ENCODE measurements at regions not wholly inside any gene's neighbourhood (a gene's known extent, or its start where the extent isn't known, plus 50 kb on each side); places are given as distances from the start of the nearest gene placed in this dataset.
"Not testable (repeated sequence)": the region's sequence is repeated elsewhere in the genome, so short reads cannot be mapped to it uniquely, and the experiment has no call there.

GRCh38 chr6:26928190-26928589 lies 268.6 kb upstream of the ZNF322 start:
- DNase-seq; intact Hi-C loops (cut with DNase I): not testable (repeated sequence)

- intact Hi-C loops (cut with DNase I); DNase-seq: not testable (repeated sequence)
Observed at GRCh38 chr6:26937258-26937657, 277.7 kb upstream of the ZNF322 start.

- DNase-seq; intact Hi-C loops (cut with DNase I): not testable (repeated sequence)
Observed at GRCh38 chr6:26951211-26951610, 291.7 kb upstream of the ZNF322 start.

GRCh38 chr6:26956078-26956600 lies 291.4 kb upstream of the PRSS16 start:
- intact Hi-C loops (cut with DNase I), result not testable (repeated sequence)
- DNase-seq, result peak in 41 of 42 donors; percentile 2 to 71 (median 28)

- intact Hi-C loops (cut with DNase I), result not testable (repeated sequence)
- DNase-seq, result peak; percentile 68 to 94 (median 86)
Observed at GRCh38 chr6:26956601-26957184, 290.8 kb upstream of the PRSS16 start.

- intact Hi-C loops (cut with DNase I), result not testable (repeated sequence)
- peak in 13 of 42 donors; percentile 2 to 47 (median 12) for DNase-seq
Observed at GRCh38 chr6:26957399-26958127, 289.9 kb upstream of the PRSS16 start.

GRCh38 chr6:26961236-26961635 lies 286.3 kb upstream of the PRSS16 start:
- DNase-seq; intact Hi-C loops (cut with DNase I): not testable (repeated sequence)

- intact Hi-C loops (cut with DNase I), result no loop called here
- no peak for DNase-seq
Observed at GRCh38 chr6:27002447-27002846, 245.1 kb upstream of the PRSS16 start.

GRCh38 chr6:27007020-27007419 lies 240.5 kb upstream of the PRSS16 start:
- no peak for DNase-seq
- intact Hi-C loops (cut with DNase I), result no loop called here

GRCh38 chr6:27008613-27009012 lies 238.9 kb upstream of the PRSS16 start:
- intact Hi-C loops (cut with DNase I); DNase-seq: not testable (repeated sequence)

- DNase-seq; intact Hi-C loops (cut with DNase I): not testable (repeated sequence)
Observed at GRCh38 chr6:27014053-27014452, 233.4 kb upstream of the PRSS16 start.

- intact Hi-C loops (cut with DNase I), result no loop called here
- DNase-seq, result no peak
Observed at GRCh38 chr6:27016689-27017088, 230.8 kb upstream of the PRSS16 start.

GRCh38 chr6:27018401-27018800 lies 229.1 kb upstream of the PRSS16 start:
- DNase-seq; intact Hi-C loops (cut with DNase I): not testable (repeated sequence)

- DNase-seq, result peak; percentile 46 to 89 (median 78)
- intact Hi-C loops (cut with DNase I), result no loop called here
Observed at GRCh38 chr6:27019651-27020552, 227.6 kb upstream of the PRSS16 start.

- intact Hi-C loops (cut with DNase I), result no loop called here
- peak in 1 of 42 donors; percentile 41 for DNase-seq
Observed at GRCh38 chr6:27020553-27020880, 227.0 kb upstream of the PRSS16 start.

- intact Hi-C loops (cut with DNase I), result no loop called here
- no peak for DNase-seq
Observed at GRCh38 chr6:27023664-27024063, 223.8 kb upstream of the PRSS16 start.

GRCh38 chr6:27025351-27025750 lies 222.2 kb upstream of the PRSS16 start:
- intact Hi-C loops (cut with DNase I), result no loop called here
- no peak for DNase-seq

- DNase-seq, result no peak
- intact Hi-C loops (cut with DNase I), result no loop called here
Observed at GRCh38 chr6:27026361-27026760, 221.1 kb upstream of the PRSS16 start.

- DNase-seq, result peak in 5 of 42 donors; percentile 9 to 44 (median 13)
- intact Hi-C loops (cut with DNase I), result no loop called here
Observed at GRCh38 chr6:27031302-27031701, 216.2 kb upstream of the PRSS16 start.

GRCh38 chr6:27038498-27038897 lies 209.0 kb upstream of the PRSS16 start:
- intact Hi-C loops (cut with DNase I), result no loop called here
- no peak for DNase-seq

Measured in head of caudate nucleus (tissue), 42 donors.